ENCODE measurements at regions not wholly inside any gene's neighbourhood (a gene's known extent, or its start where the extent isn't known, plus 50 kb on each side); places are given as distances from the start of the nearest gene placed in this dataset.
A peak's percentile ranks its signal among the peaks of the same experiment; 100 is the strongest.

GRCh38 chr10:63773962-63774361 is 252.8 kb downstream of the REEP3 start:
- DNase-seq (ENCODE audit: low spot score) (no peak), ATAC-seq (no peak), FAIRE-seq (no peak)
- no peaks in the 10 kb centered on the region for H3K9me3 ChIP-seq (ENCODE audit: low read length)
- in situ Hi-C loops (cut with HindIII; ENCODE audit: extremely low pct_ligation_motif_present, low pct_unique_long_range_greater_than_20kb) (no loop called here), intact Hi-C loops (cut with micrococcal nuclease; ENCODE audit: unreplicated experiment) (no loop called here)
- no peak overlapping the region for H2AFZ ChIP-seq (ENCODE audit: low read length)
- no peaks in the 10 kb centered on the region for H3K79me2 ChIP-seq (ENCODE audit: insufficient read depth, low read length)
- no peak overlapping the region for H3K4me3 ChIP-seq (replicated peaks in 1 of 3; ENCODE audit: insufficient read depth in 1 of 3, low read depth in 2 of 3, low read length in 3 of 3)
- H3K4me1 ChIP-seq (ENCODE audit: insufficient read depth, low read length) = no peaks in the 10 kb centered on the region
- TF ChIP-seq HNRNPK (IDR thresholded peaks at IDR 0.05; ENCODE audit: low read depth, low read length, poor library complexity, severe bottlenecking) (peak; percentile 23), ARNTL (CRISPR knock-in tag; IDR thresholded peaks at IDR 0.05) (no peak)
- H3K27me3 ChIP-seq (ENCODE audit: control insufficient read depth in 1 of 2, insufficient read depth in 2 of 2, low read length in 2 of 2) = no peaks in the 10 kb centered on the region
- no TSS peak for BruUV-seq (replicated peaks)
- ChIA-PET CTCF (ENCODE audit: low intra/inter-chr PET ratio, low total read pairs) (no interaction called here), POLR2A (no interaction called here)
- H3K9ac ChIP-seq (ENCODE audit: insufficient read depth, low read depth, low read length) = no peak overlapping the region
- H4K20me1 ChIP-seq (ENCODE audit: insufficient read depth, low read length) = no peaks in the 10 kb centered on the region
- WGBS (ENCODE audit: low lambda C conversion rate) = 21% methylated on average over 2 of the region's 2 CpGs
- no peaks in the 10 kb centered on the region for H3K36me3 ChIP-seq (replicated peaks in 1 of 2; ENCODE audit: control insufficient read depth in 1 of 2, insufficient read depth in 2 of 2, low read length in 2 of 2)
- H3K27ac ChIP-seq (ENCODE audit: extremely low read length, insufficient read depth, low read length) = no peak overlapping the region
- no peak overlapping the region for H3K4me2 ChIP-seq (ENCODE audit: low read depth, low read length)

DNA sequence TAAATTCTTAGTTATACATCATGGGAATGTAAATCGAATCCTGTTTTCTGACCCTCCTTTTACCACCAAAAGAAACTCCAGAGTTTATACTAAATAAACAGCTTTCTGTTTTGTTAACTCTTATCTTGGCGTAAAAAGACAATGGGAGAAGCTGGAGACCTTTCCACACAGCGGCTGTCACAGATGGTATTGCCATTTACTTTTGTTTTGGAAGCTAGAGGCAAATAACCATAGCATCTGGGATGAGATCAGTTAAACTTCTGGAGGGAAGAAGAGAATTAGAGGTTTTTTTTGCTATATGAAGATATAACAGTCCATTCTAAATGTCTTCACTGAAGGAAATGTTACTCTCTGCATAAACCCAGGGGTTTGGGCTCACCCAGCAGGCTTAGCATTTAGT is 258.9 kb downstream of the REEP3 start:
- Histone ChIP-seq H4K20me1 (ENCODE audit: insufficient read depth, low read length) (no peaks in the 10 kb centered on the region), H3K27me3 (ENCODE audit: control insufficient read depth in 1 of 2, insufficient read depth in 2 of 2, low read length in 2 of 2) (no peaks in the 10 kb centered on the region; a peak in 1 of 5 replicates), H3K9ac (ENCODE audit: insufficient read depth, low read depth, low read length) (no peak overlapping the region), H3K4me3 (replicated peaks in 1 of 3; ENCODE audit: insufficient read depth in 1 of 3, low read depth in 2 of 3, low read length in 3 of 3) (no peak overlapping the region), H3K9me3 (ENCODE audit: low read length) (no peaks in the 10 kb centered on the region), H3K4me1 (ENCODE audit: insufficient read depth, low read length) (no peaks in the 10 kb centered on the region), H3K4me2 (ENCODE audit: low read depth, low read length) (no peak overlapping the region), H3K27ac (ENCODE audit: extremely low read length, insufficient read depth, low read length) (no peak overlapping the region), H2AFZ (ENCODE audit: low read length) (no peak overlapping the region), H3K36me3 (replicated peaks in 1 of 2; ENCODE audit: control insufficient read depth in 1 of 2, insufficient read depth in 2 of 2, low read length in 2 of 2) (no peaks in the 10 kb centered on the region), H3K79me2 (ENCODE audit: insufficient read depth, low read length) (no peaks in the 10 kb centered on the region)
- no TSS peak for BruUV-seq (replicated peaks)
- 9% methylated on average over 3 of the region's 3 CpGs for WGBS (ENCODE audit: low lambda C conversion rate)
- in situ Hi-C loops (cut with HindIII; ENCODE audit: extremely low pct_ligation_motif_present, low pct_unique_long_range_greater_than_20kb) (no loop called here), intact Hi-C loops (cut with micrococcal nuclease; ENCODE audit: unreplicated experiment) (no loop called here)
- FAIRE-seq (no peak), DNase-seq (ENCODE audit: low spot score) (no peak), ATAC-seq (no peak)
- ChIA-PET CTCF (ENCODE audit: low intra/inter-chr PET ratio, low total read pairs) (no interaction called here), POLR2A (no interaction called here)
- TF ChIP-seq JUNB (CRISPR knock-in tag; IDR thresholded peaks at IDR 0.05; ENCODE audit: borderline replicate concordance) = no peak
- TF ChIP-seq CBX5 (CRISPR knock-in tag; IDR thresholded peaks at IDR 0.05; ENCODE audit: borderline replicate concordance) = no peak
- TF ChIP-seq, protein P1, sequence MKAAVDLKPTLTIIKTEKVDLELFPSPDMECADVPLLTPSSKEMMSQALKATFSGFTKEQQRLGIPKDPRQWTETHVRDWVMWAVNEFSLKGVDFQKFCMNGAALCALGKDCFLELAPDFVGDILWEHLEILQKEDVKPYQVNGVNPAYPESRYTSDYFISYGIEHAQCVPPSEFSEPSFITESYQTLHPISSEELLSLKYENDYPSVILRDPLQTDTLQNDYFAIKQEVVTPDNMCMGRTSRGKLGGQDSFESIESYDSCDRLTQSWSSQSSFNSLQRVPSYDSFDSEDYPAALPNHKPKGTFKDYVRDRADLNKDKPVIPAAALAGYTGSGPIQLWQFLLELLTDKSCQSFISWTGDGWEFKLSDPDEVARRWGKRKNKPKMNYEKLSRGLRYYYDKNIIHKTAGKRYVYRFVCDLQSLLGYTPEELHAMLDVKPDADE (CRISPR knock-in tag; IDR thresholded peaks at IDR 0.05) = no peak
- TF ChIP-seq FOXM1 (CRISPR knock-in tag; IDR thresholded peaks at IDR 0.05) = no peak
- TF ChIP-seq NFYB (CRISPR knock-in tag; IDR thresholded peaks at IDR 0.05) = no peak
- no peak for TF ChIP-seq DRAP1 (CRISPR knock-in tag; IDR thresholded peaks at IDR 0.05)
- TF ChIP-seq ZNF546 (CRISPR knock-in tag; conservative IDR thresholded peaks at IDR 0.05) = no peak
- TF ChIP-seq ZFP91 (CRISPR knock-in tag; IDR thresholded peaks at IDR 0.05; ENCODE audit: borderline replicate concordance) = no peak
- no peak for TF ChIP-seq HNRNPK (IDR thresholded peaks at IDR 0.05; ENCODE audit: low read depth, low read length, poor library complexity, severe bottlenecking)
- TF ChIP-seq ZNF44 (CRISPR knock-in tag; IDR thresholded peaks at IDR 0.05) = no peak

Data from HepG2 (cell line).